ENCODE measurements at regions not wholly inside any gene's neighbourhood (a gene's known extent, or its start where the extent isn't known, plus 50 kb on each side); places are given as distances from the start of the nearest gene placed in this dataset.

DNA sequence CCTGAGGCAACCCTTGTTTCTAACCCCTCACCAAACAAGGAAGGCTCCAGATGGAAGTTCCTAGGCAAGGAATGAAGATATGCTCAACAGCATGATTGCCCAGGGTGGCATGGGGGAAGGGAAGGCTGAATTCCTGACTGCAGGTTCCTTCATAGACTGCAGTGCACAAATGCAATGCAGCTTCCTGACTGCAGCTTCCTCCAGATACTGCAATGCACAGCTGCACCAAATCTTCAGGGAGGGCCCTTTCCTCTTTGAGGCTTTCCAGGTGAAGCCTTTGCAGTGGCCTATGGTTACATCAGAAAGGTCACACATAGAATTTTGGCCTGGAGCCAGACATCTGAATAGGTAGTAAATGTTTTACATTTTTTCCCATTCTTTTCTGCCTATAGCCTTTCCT, 58.8 kb upstream of the DYNAP start:
- no peak for TF ChIP-seq CTCF (IDR thresholded peaks at IDR 0.05)
- TF ChIP-seq EZH2 (IDR thresholded peaks at IDR 0.05; ENCODE audit: borderline replicate concordance, insufficient read depth, low read depth, low read length, poor library complexity, severe bottlenecking): no peak

Data from B cell (primary cell).